HepG2 (cell line): ENCODE measurements at regions not wholly inside any gene's neighbourhood (a gene's known extent, or its start where the extent isn't known, plus 50 kb on each side); places are given as distances from the start of the nearest gene placed in this dataset.

Experiments
- ATAC-seq: fragments of 200-7000 bp; cut with Tn5 transposase; 3 replicates; pipeline ENCODE4 v1.9.1; 2020; ENCODE audit warnings: mild to moderate bottlenecking, moderate library complexity
- BruUV-seq: library from RNA; stranded (reverse); fragments of 400-500 nt; replicated peaks from 2 replicates; lab custom pipeline; 2021; lab: Mats Ljungman, UMichigan
- CTCF ChIA-PET: fragments of 300-600 bp; formaldehyde crosslinking; extraction: SDS; loops from one replicate; lab custom pipeline; 2021; ENCODE audit warnings: low total read pairs, inconsistent platforms, low intra/inter-chr PET ratio; lab: Yijun Ruan, JAX
- POLR2A ChIA-PET: fragments of 350-600 bp; sonication (Branson Sonifier 250); formaldehyde crosslinking; loops from one replicate; lab custom pipeline; 2020; ENCODE audit warnings: antibody characterized with exemption, inconsistent platforms; lab: Yijun Ruan, JAX
- DNase-seq: peaks from one replicate; pipeline ENCODE4 v3.0.0-alpha.2; 2015; ENCODE audit warnings: low spot score
- FAIRE-seq: peaks from 3 replicates; lab custom pipeline; 2011; peaks lifted over from hg19 to GRCh38; lab: Jason Lieb, UNC
- H2AFZ ChIP-seq: one replicate; pipeline ENCODE4 v1.6.1; 2011; ENCODE audit warnings: low read length, inconsistent platforms
- H3K27ac ChIP-seq: fragments of 300-600 bp; 3 replicates; pipeline ENCODE4 v1.8.0; 2011; ENCODE audit warnings: mixed run types, mild to moderate bottlenecking, mixed read lengths, low read length, inconsistent platforms; ENCODE audit not compliant: insufficient read depth; ENCODE audit errors: extremely low read length
- H3K27me3 ChIP-seq, 2 experiments: fragments of 200-600 bp in 1 of 2; 2 replicates in 1 of 2; 3 replicates in 1 of 2; pipeline versions ENCODE4 v1.6.0 to v1.8.0; 2011; ENCODE audit warnings: low read length in 2 of 2, mild to moderate bottlenecking in 2 of 2, moderate library complexity in 2 of 2, inconsistent platforms in 1 of 2; ENCODE audit not compliant: insufficient read depth in 2 of 2, control insufficient read depth in 1 of 2
- H3K36me3 ChIP-seq, 2 experiments: fragments of 200-600 bp in 1 of 2; replicated peaks in 1 of 2; 2 replicates in 1 of 2; 3 replicates in 1 of 2; pipeline versions ENCODE4 v1.5.1 to v1.8.0; 2011; ENCODE audit warnings: low read length in 2 of 2, inconsistent platforms in 1 of 2; ENCODE audit not compliant: insufficient read depth in 2 of 2, control insufficient read depth in 1 of 2
- H3K4me1 ChIP-seq: 2 replicates; pipeline ENCODE4 v1.5.1; 2012; ENCODE audit warnings: low read length, inconsistent platforms; ENCODE audit not compliant: insufficient read depth
- H3K4me2 ChIP-seq: 2 replicates; pipeline ENCODE4 v1.6.0; 2011; ENCODE audit warnings: low read depth, low read length, inconsistent platforms
- H3K4me3 ChIP-seq, 3 experiments: fragments of 200-600 bp in 1 of 3; sonication (generic), shearing (Covaris generic) in 1 of 3; replicated peaks in 1 of 3; 2 replicates each; pipeline ENCODE4 v1.5.1; 2011 to 2016; ENCODE audit warnings: low read length in 3 of 3, inconsistent platforms in 2 of 3, low read depth in 2 of 3, mild to moderate bottlenecking in 2 of 3, control low read depth in 1 of 3, mixed read lengths in 1 of 3; ENCODE audit not compliant: insufficient read depth in 1 of 3
- H3K79me2 ChIP-seq: one replicate; pipeline ENCODE4 v1.6.1; 2011; ENCODE audit warnings: low read length, inconsistent platforms; ENCODE audit not compliant: insufficient read depth
- H3K9ac ChIP-seq: 2 replicates; pipeline ENCODE4 v1.6.0; 2011; ENCODE audit warnings: mild to moderate bottlenecking, low read depth, low read length, inconsistent platforms; ENCODE audit not compliant: insufficient read depth
- H3K9me3 ChIP-seq: 2 replicates; pipeline ENCODE4 v1.5.1; 2012; ENCODE audit warnings: mild to moderate bottlenecking, low read length
- H4K20me1 ChIP-seq: 2 replicates; pipeline ENCODE4 v1.6.0; 2011; ENCODE audit warnings: inconsistent platforms, mild to moderate bottlenecking, low read length, moderate library complexity; ENCODE audit not compliant: insufficient read depth
- CENPT ChIP-seq: sonication (generic); formaldehyde crosslinking; IDR thresholded peaks from 2 replicates; pipeline ENCODE4 v1.8.0; 2022; ENCODE audit warnings: low read depth, mild to moderate bottlenecking, moderate library complexity, missing genetic modification reagents
- MED1 ChIP-seq: sonication (generic); formaldehyde crosslinking; IDR thresholded peaks from 2 replicates; pipeline ENCODE4 v1.4.0; 2020; ENCODE audit warnings: missing genetic modification reagents
- MEIS1 ChIP-seq: sonication (generic); formaldehyde crosslinking; IDR thresholded peaks from 2 replicates; pipeline ENCODE4 v1.9.0; 2021; ENCODE audit warnings: mild to moderate bottlenecking, missing genetic modification reagents, moderate library complexity, borderline replicate concordance
- PLRG1 ChIP-seq: fragments of 450-650 bp; conservative IDR thresholded peaks from 2 replicates; pipeline ENCODE4 v1.6.1; 2016
- STAG1 ChIP-seq: sonication (generic); formaldehyde crosslinking; IDR thresholded peaks from 2 replicates; pipeline ENCODE4 v1.4.0; 2020; ENCODE audit warnings: missing genetic modification reagents
- ZNF124 ChIP-seq: sonication (generic); formaldehyde crosslinking; IDR thresholded peaks from 2 replicates; pipeline ENCODE4 v1.4.0; 2020; ENCODE audit warnings: missing genetic modification reagents
- ZNF564 ChIP-seq: sonication (generic); formaldehyde crosslinking; IDR thresholded peaks from 2 replicates; pipeline ENCODE4 v1.8.1; 2023; ENCODE audit warnings: mild to moderate bottlenecking, missing genetic modification reagents
- ZNF629 ChIP-seq: sonication (generic); formaldehyde crosslinking; conservative IDR thresholded peaks from 2 replicates; pipeline ENCODE4 v1.5.0; 2020; ENCODE audit warnings: missing genetic modification reagents
- ZSCAN29 ChIP-seq: sonication (generic); formaldehyde crosslinking; conservative IDR thresholded peaks from 2 replicates; pipeline ENCODE4 v1.4.0; 2020; ENCODE audit warnings: mild to moderate bottlenecking, missing genetic modification reagents
- WGBS: methylation state at CpG from one replicate; pipeline ENCODE4 v1.1.6; 2017; ENCODE audit warnings: low lambda C conversion rate; 5-methylcytosine and 5-hydroxymethylcytosine counted together
- in situ Hi-C: cut with HindIII; loops from 2 replicates; pipeline ENCODE4 v1.10.0; 2017; ENCODE audit warnings: low pct_unique_long_range_greater_than_20kb; ENCODE audit not compliant: extremely low pct_ligation_motif_present
- intact Hi-C: fragments of 100-400 bp; cut with micrococcal nuclease; formaldehyde crosslinking; loops from one replicate; pipeline ENCODE4 v1.10.0; 2022; ENCODE audit not compliant: unreplicated experiment
- TF ChIP-seq, protein P1 (sequence below): sonication (generic); formaldehyde crosslinking; IDR thresholded peaks from 2 replicates; pipeline ENCODE4 v1.5.0; 2020; ENCODE audit warnings: mild to moderate bottlenecking, missing genetic modification reagents, moderate library complexity
- TF ChIP-seq, protein P2 (sequence below): IDR thresholded peaks from 2 replicates; pipeline ENCODE4 v1.6.1; 2018; ENCODE audit warnings: missing genetic modification reagents
- TF ChIP-seq, protein P3 (sequence below): sonication (generic); formaldehyde crosslinking; IDR thresholded peaks from 2 replicates; pipeline ENCODE4 v1.4.0; 2020; ENCODE audit warnings: missing genetic modification reagents, borderline replicate concordance

DNA sequence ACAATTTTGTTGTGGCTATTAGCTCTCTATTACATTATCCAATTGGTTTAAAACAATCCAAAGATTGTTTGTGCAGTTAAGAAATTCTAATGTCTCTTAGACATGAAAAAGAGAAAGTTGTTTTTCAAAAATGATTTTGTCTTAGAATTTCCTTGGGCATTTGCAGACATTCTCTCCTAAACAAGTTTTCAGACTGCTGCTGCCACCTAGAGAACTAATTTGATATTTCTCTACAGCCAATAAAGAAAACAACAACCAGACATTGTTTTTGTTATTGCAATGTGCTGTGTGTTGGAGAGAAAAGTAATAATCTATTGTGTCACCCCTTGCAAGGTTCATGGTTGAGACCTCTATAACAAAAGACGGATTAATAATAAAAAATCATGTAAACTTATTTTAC, 119.0 kb upstream of the SYT4 start:
- H2AFZ ChIP-seq: no peak overlapping the region
- H3K4me2 ChIP-seq: no peak overlapping the region
- no peaks in the 10 kb centered on the region for H3K4me1 ChIP-seq
- H3K9me3 ChIP-seq: no peaks in the 10 kb centered on the region
- ATAC-seq (no peak), DNase-seq (no peak), FAIRE-seq (no peak)
- H3K79me2 ChIP-seq: no peaks in the 10 kb centered on the region
- no peaks in the 10 kb centered on the region for H3K36me3 ChIP-seq
- intact Hi-C loops (loop anchor here (5.0 to 10.0 kb wide), 3 partner anchors 799 to 1344 kb away; no protein-coding TSS in a partner anchor), in situ Hi-C loops (no loop called here)
- BruUV-seq: no TSS peak
- TF ChIP-seq, protein P1, sequence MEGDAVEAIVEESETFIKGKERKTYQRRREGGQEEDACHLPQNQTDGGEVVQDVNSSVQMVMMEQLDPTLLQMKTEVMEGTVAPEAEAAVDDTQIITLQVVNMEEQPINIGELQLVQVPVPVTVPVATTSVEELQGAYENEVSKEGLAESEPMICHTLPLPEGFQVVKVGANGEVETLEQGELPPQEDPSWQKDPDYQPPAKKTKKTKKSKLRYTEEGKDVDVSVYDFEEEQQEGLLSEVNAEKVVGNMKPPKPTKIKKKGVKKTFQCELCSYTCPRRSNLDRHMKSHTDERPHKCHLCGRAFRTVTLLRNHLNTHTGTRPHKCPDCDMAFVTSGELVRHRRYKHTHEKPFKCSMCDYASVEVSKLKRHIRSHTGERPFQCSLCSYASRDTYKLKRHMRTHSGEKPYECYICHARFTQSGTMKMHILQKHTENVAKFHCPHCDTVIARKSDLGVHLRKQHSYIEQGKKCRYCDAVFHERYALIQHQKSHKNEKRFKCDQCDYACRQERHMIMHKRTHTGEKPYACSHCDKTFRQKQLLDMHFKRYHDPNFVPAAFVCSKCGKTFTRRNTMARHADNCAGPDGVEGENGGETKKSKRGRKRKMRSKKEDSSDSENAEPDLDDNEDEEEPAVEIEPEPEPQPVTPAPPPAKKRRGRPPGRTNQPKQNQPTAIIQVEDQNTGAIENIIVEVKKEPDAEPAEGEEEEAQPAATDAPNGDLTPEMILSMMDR: peak; percentile 18; the same call in 1 of the 2 replicates
- TF ChIP-seq STAG1 (CRISPR knock-in tag): peak; percentile 47; the same call in 1 of the 2 replicates
- TF ChIP-seq MED1 (CRISPR knock-in tag): no peak
- no peak for TF ChIP-seq ZNF124 (CRISPR knock-in tag)
- TF ChIP-seq ZNF629 (CRISPR knock-in tag): no peak
- WGBS: 0% methylated on average over 1 of the region's 1 CpG
- no peak overlapping the region for H3K27ac ChIP-seq
- POLR2A ChIA-PET: no interaction called here
- H3K9ac ChIP-seq: no peak overlapping the region
- H4K20me1 ChIP-seq: no peaks in the 10 kb centered on the region
- CTCF ChIA-PET: no interaction called here
- H3K27me3 ChIP-seq: no peaks in the 10 kb centered on the region
- no peak overlapping the region for H3K4me3 ChIP-seq

DNA sequence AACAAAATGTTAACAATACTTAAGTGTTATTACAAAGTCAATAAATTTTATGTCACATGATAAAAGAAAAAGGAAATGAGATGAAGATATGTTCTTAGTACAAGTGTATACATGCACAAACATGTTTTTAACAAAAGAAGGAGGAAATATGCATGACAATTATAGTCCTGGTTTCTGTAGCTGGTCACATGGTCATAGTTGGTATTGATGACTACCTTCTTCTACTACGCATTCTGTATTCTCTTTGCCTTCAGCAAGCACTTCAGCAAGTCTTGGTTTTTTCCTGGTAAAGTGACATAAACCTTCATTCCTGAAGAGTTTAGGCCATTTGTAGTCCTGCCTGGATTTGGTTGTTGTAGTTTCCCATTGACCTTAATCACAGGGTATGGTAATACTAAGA, 121.3 kb upstream of the SYT4 start:
- Histone ChIP-seq H2AFZ (no peak overlapping the region), H3K4me2 (no peak overlapping the region), H3K9me3 (no peaks in the 10 kb centered on the region), H3K27me3 (no peaks in the 10 kb centered on the region), H3K27ac (no peak overlapping the region), H3K4me3 (no peak overlapping the region), H3K9ac (no peak overlapping the region), H3K79me2 (no peaks in the 10 kb centered on the region), H4K20me1 (no peaks in the 10 kb centered on the region), H3K36me3 (no peaks in the 10 kb centered on the region), H3K4me1 (no peaks in the 10 kb centered on the region)
- intact Hi-C loops: loop anchor here (5.0 to 10.0 kb wide), 3 partner anchors 801 to 1346 kb away; no protein-coding TSS in a partner anchor
- in situ Hi-C loops: no loop called here
- FAIRE-seq (no peak), ATAC-seq (no peak), DNase-seq (no peak)
- ChIA-PET CTCF (no interaction called here), POLR2A (no interaction called here)
- no TSS peak for BruUV-seq
- TF ChIP-seq, protein P2, sequence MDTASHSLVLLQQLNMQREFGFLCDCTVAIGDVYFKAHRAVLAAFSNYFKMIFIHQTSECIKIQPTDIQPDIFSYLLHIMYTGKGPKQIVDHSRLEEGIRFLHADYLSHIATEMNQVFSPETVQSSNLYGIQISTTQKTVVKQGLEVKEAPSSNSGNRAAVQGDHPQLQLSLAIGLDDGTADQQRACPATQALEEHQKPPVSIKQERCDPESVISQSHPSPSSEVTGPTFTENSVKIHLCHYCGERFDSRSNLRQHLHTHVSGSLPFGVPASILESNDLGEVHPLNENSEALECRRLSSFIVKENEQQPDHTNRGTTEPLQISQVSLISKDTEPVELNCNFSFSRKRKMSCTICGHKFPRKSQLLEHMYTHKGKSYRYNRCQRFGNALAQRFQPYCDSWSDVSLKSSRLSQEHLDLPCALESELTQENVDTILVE: no peak
- TF ChIP-seq, protein P3, sequence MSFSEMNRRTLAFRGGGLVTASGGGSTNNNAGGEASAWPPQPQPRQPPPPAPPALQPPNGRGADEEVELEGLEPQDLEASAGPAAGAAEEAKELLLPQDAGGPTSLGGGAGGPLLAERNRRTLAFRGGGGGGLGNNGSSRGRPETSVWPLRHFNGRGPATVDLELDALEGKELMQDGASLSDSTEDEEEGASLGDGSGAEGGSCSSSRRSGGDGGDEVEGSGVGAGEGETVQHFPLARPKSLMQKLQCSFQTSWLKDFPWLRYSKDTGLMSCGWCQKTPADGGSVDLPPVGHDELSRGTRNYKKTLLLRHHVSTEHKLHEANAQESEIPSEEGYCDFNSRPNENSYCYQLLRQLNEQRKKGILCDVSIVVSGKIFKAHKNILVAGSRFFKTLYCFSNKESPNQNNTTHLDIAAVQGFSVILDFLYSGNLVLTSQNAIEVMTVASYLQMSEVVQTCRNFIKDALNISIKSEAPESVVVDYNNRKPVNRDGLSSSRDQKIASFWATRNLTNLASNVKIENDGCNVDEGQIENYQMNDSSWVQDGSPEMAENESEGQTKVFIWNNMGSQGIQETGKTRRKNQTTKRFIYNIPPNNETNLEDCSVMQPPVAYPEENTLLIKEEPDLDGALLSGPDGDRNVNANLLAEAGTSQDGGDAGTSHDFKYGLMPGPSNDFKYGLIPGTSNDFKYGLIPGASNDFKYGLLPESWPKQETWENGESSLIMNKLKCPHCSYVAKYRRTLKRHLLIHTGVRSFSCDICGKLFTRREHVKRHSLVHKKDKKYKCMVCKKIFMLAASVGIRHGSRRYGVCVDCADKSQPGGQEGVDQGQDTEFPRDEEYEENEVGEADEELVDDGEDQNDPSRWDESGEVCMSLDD (CRISPR knock-in tag): no peak
- TF ChIP-seq MEIS1 (CRISPR knock-in tag) (no peak), ZSCAN29 (CRISPR knock-in tag) (no peak), CENPT (CRISPR knock-in tag) (no peak), ZNF564 (no peak), PLRG1 (no peak)
- 90% methylated on average over 1 of the region's 1 CpG for WGBS
